GM12874 (cell line): ENCODE measurements at regions not wholly inside any gene's neighbourhood (a gene's known extent, or its start where the extent isn't known, plus 50 kb on each side); places are given as distances from the start of the nearest gene placed in this dataset.

ENCODE experiments used
- TF ChIP-seq, protein P1 (sequence below): IDR thresholded peaks from 2 replicates; pipeline ENCODE4 v1.5.1; 2011; ENCODE audit warnings: low read depth, mild to moderate bottlenecking, control low read depth, low read length, moderate library complexity; ENCODE audit not compliant: insufficient read depth

DNA sequence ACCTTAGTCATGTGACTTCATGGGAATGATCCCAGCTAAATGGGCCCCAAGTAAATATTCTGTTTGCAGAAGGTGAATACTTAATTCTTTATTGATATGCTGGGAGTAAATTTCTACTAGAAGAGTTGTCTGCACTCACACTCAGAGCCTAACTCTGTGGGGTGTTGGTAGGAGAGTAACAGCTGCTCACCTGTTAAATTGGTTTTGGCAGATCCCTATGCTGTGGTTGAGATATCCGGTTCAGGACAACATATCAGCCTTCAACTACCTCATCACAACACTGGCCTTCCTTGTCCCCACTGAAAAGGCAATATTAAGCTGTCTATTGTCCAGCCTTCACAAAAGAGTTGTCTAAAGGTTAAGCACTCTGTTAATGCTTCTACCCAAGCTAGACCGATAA is 738.3 kb downstream of the INHBA start:
- TF ChIP-seq, protein P1, sequence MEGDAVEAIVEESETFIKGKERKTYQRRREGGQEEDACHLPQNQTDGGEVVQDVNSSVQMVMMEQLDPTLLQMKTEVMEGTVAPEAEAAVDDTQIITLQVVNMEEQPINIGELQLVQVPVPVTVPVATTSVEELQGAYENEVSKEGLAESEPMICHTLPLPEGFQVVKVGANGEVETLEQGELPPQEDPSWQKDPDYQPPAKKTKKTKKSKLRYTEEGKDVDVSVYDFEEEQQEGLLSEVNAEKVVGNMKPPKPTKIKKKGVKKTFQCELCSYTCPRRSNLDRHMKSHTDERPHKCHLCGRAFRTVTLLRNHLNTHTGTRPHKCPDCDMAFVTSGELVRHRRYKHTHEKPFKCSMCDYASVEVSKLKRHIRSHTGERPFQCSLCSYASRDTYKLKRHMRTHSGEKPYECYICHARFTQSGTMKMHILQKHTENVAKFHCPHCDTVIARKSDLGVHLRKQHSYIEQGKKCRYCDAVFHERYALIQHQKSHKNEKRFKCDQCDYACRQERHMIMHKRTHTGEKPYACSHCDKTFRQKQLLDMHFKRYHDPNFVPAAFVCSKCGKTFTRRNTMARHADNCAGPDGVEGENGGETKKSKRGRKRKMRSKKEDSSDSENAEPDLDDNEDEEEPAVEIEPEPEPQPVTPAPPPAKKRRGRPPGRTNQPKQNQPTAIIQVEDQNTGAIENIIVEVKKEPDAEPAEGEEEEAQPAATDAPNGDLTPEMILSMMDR: no peak

DNA sequence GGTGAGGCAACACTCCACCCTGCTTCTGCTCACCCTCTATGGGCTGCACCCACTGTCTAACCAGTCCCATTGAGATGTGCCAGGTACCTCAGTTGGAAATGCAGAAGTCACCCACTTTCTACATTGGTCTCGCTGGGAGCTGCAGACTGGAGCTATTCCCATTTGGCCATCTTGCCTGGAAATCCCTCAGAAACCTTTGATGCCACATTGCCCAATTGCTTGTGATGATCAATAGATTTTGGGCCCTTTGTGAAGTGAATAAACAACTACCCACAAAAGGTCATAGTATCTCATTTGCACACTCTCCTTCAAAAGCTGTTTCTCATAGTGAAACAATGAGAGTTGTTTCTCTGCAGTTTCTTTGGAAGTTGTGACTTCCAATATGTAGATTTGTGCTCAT is 742.9 kb downstream of the INHBA start:
- TF ChIP-seq, protein P1: no peak

DNA sequence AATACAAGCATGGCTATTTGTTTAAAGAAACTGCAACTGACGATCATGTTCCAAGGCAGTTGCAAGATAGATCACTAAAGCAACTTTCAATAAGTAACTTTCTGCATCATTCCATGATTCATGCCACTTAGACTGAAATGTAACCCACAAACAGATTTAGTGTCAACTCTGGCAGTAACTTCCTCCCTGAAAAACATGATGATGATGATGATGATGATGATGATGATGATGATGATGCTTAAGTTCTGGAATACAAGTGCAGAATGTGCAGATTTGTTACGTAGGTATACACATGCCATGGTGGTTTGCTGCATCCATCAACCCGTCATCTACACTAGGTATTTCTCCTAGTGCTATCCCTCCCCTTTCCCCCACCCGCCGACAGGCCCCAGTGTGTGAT is 754.7 kb downstream of the INHBA start:
- TF ChIP-seq, protein P1: no peak

DNA sequence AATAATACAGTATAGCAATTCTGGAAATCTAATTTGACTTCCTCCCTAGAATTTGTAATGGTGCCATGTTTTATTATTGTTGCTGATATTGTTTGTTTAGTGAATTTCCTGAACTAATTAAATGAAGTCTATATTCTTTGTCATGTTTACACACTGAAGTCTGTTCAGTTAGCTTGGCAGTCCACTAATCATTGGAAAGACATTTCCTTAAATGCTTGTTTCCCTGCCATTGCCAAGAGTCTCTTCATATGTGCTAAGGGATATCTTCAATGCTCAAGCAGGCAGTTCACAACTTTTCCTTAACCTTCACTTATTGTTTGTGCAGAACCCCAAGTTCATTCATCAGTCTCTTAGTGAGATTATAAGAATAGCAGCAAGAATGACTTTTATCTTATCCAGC is 755.3 kb downstream of the INHBA start:
- TF ChIP-seq, protein P1: no peak

DNA sequence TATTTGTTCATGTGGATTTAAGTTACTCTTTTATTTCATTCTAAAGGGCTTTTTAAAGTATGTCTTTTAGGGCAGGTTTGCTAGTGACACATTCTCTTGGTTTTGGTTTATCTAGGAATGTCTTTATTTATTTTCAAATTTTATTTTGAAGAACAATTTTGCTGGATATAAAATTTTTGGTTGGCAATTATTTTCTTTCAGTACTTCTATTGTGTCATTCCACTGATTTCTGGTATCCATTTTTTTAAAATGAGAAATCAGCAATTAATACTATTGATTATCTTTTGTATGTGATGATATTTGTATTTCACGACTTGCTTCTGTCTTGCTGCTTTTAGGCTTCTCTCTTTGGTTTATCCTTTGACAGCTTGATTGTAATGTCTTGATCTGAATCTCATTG is 756.3 kb downstream of the INHBA start:
- TF ChIP-seq, protein P1: no peak

DNA sequence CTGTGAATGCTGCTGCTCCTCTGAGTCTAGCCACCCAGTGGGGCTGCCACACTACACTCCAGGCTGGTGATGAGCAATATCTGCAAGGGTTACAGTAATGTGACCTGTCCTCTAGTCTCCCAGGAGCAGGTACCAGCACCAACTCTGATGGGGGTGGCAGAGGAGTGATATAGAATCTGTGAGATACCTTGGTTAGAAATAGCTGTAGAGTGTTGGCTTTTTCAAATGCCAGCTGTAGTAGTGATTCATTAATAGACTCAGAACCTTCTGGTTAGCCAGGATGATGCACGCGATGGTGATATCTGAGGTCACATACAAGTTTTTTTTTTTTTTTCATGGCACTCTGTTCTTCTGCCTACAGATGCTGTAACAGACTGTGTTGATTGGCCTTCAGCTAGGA is 757.1 kb downstream of the INHBA start:
- TF ChIP-seq, protein P1: no peak

DNA sequence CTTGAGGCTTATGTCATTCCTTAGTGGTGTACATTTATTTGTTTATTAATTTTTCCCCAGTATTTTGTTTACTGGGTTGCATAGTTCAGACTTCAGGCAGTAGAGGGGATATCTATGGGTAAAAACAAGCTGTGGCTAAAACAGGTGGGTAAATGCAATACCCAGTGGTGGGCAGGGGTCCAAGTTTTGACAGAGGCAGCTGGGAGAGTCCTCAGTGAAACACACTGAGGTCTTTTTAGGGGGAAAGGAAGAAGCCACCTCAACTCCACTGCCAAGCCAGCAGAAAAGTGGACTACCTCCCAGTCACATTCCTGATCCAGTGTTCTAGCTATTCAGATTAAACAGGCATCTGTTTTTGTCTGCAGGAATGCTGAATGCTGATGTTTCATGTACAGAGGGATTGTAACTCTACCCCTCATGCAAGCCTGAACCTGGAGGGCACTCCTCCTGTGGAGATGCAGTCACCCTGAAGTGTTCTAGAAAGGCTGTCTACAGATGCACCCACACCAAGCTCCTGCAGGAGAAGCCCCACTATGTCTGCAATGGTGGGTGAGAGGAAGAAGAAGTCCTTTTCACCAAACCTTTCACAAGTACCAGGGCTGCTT is 757.8 kb downstream of the INHBA start:
- TF ChIP-seq, protein P1: no peak

DNA sequence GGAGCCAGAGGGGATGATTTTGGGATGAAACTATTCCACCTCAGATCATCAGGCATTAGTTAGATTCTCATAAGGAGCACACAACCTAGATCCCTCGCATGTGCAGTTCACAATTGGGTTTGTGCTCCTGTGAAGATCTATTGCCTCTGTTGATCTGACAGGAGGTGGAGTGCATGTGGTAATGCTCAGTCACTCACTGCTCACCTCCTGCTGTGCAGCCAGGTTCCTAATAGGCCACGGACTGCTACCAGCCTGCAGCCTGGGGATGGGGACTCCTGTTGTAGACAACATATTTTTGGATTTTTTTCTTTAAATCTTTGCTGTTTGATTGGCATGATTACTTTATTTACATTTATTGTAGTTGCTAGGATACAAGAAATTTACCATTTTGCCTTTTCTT is 765.0 kb downstream of the INHBA start:
- TF ChIP-seq, protein P1: no peak
